ENCODE measurements at regions not wholly inside any gene's neighbourhood (a gene's known extent, or its start where the extent isn't known, plus 50 kb on each side); places are given as distances from the start of the nearest gene placed in this dataset.

- H3K4ac ChIP-seq (ENCODE audit: low read length), result no peak overlapping the region
- H3K18ac ChIP-seq (ENCODE audit: low read length), result no peak overlapping the region
- no peak overlapping the region for H3K4me3 ChIP-seq (ENCODE audit: low read length in 2 of 2)
- H2AK5ac ChIP-seq (ENCODE audit: low read depth, low read length), result no peak overlapping the region
- no peaks in the 10 kb centered on the region for H3K27me3 ChIP-seq (ENCODE audit: control insufficient read depth in 3 of 3, insufficient read depth in 3 of 3, low read depth in 1 of 3, low read length in 3 of 3)
- H3K79me1 ChIP-seq (ENCODE audit: low read depth, low read length), result no peaks in the 10 kb centered on the region
- H2BK5ac ChIP-seq (ENCODE audit: low read length), result no peak overlapping the region
- H3K4me2 ChIP-seq (ENCODE audit: insufficient read depth, low read length, poor library complexity, severe bottlenecking), result no peak overlapping the region
- H3K36me3 ChIP-seq (replicated peaks in 1 of 2; ENCODE audit: control insufficient read depth in 2 of 2, insufficient read depth in 2 of 2, low read length in 2 of 2), result no peaks in the 10 kb centered on the region
- H3K9me3 ChIP-seq (replicated peaks in 1 of 2; ENCODE audit: control insufficient read depth in 2 of 2, insufficient read depth in 1 of 2, low read depth in 1 of 2, low read length in 2 of 2), result no peaks in the 10 kb centered on the region
- no peak overlapping the region for H4K91ac ChIP-seq (ENCODE audit: low read depth, low read length, poor library complexity)
- H2BK120ac ChIP-seq (ENCODE audit: low read depth, low read length), result no peak overlapping the region
- H2BK15ac ChIP-seq (ENCODE audit: low read length), result no peak overlapping the region
- no peak overlapping the region for H2AFZ ChIP-seq (ENCODE audit: low read length)
- no peak overlapping the region for H4K8ac ChIP-seq (ENCODE audit: low read depth, low read length)
- H3K14ac ChIP-seq (ENCODE audit: low read length), result no peak overlapping the region
- no peak overlapping the region for H3K27ac ChIP-seq (replicated peaks; ENCODE audit: low read length)
- H3K4me1 ChIP-seq (ENCODE audit: control insufficient read depth in 2 of 2, insufficient read depth in 1 of 2, low read depth in 1 of 2, low read length in 2 of 2), result no peaks in the 10 kb centered on the region
- no peak for DNase-seq (ENCODE audit: low spot score)
- no peak overlapping the region for H3K9ac ChIP-seq (ENCODE audit: low read depth, low read length, poor library complexity)
- no peak overlapping the region for H3K23ac ChIP-seq (ENCODE audit: low read depth, low read length, poor library complexity)
- no CpG with 5 or more reads among the region's 7 CpGs for WGBS, 2 donors (ENCODE audit: extremely low coverage in 2 of 2, insufficient read length in 2 of 2, insufficient replicate concordance in 1 of 2)
- H2BK12ac ChIP-seq (ENCODE audit: low read length), result no peak overlapping the region
Observed at GRCh38 chr9:80932947-80933780, 756.2 kb downstream of the TLE1 start.

DNA sequence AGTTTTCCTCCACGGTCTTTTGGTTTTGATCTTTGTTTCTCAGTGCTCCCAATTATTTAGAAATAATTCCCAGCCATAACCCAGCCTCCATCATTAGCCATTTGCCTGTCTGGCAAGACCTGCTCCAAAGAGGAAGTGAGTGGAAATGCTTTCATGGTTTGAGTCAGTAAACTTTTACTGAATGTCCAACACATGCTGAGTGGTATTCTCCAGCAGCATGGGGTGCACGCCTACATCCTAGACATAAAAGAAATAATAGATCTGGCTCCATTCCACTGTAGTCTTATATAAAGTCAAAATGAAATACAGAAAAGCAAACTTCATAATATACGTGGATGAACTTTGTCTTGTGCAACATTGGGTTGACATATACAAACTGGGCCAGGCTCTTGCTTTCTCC lies 757.2 kb downstream of the TLE1 start:
- H3K4me1 ChIP-seq (ENCODE audit: control insufficient read depth in 2 of 2, insufficient read depth in 1 of 2, low read depth in 1 of 2, low read length in 2 of 2), result no peaks in the 10 kb centered on the region
- no peak overlapping the region for H3K4me3 ChIP-seq (ENCODE audit: low read length in 2 of 2)
- no peaks in the 10 kb centered on the region for H3K9me3 ChIP-seq (replicated peaks in 1 of 2; ENCODE audit: control insufficient read depth in 2 of 2, insufficient read depth in 1 of 2, low read depth in 1 of 2, low read length in 2 of 2)
- H3K23ac ChIP-seq (ENCODE audit: low read depth, low read length, poor library complexity), result no peak overlapping the region
- no peak overlapping the region for H2AK5ac ChIP-seq (ENCODE audit: low read depth, low read length)
- H2AFZ ChIP-seq (ENCODE audit: low read length), result no peak overlapping the region
- H3K27ac ChIP-seq (replicated peaks; ENCODE audit: low read length), result no peak overlapping the region
- no peak overlapping the region for H2BK15ac ChIP-seq (ENCODE audit: low read length)
- no peak overlapping the region for H3K18ac ChIP-seq (ENCODE audit: low read length)
- H4K8ac ChIP-seq (ENCODE audit: low read depth, low read length), result no peak overlapping the region
- no peak overlapping the region for H3K14ac ChIP-seq (ENCODE audit: low read length)
- no peaks in the 10 kb centered on the region for H3K36me3 ChIP-seq (replicated peaks in 1 of 2; ENCODE audit: control insufficient read depth in 2 of 2, insufficient read depth in 2 of 2, low read length in 2 of 2)
- no peaks in the 10 kb centered on the region for H3K27me3 ChIP-seq (ENCODE audit: control insufficient read depth in 3 of 3, insufficient read depth in 3 of 3, low read depth in 1 of 3, low read length in 3 of 3)
- H2BK120ac ChIP-seq (ENCODE audit: low read depth, low read length), result no peak overlapping the region
- no peak overlapping the region for H4K91ac ChIP-seq (ENCODE audit: low read depth, low read length, poor library complexity)
- no peak for DNase-seq (ENCODE audit: low spot score)
- H3K79me1 ChIP-seq (ENCODE audit: low read depth, low read length), result no peaks in the 10 kb centered on the region
- no peak overlapping the region for H2BK5ac ChIP-seq (ENCODE audit: low read length)
- no peak overlapping the region for H2BK12ac ChIP-seq (ENCODE audit: low read length)
- no peak overlapping the region for H3K9ac ChIP-seq (ENCODE audit: low read depth, low read length, poor library complexity)
- H3K4ac ChIP-seq (ENCODE audit: low read length), result no peak overlapping the region
- no peak overlapping the region for H3K4me2 ChIP-seq (ENCODE audit: insufficient read depth, low read length, poor library complexity, severe bottlenecking)
- no CpG with 5 or more reads among the region's 3 CpGs for WGBS, 2 donors (ENCODE audit: extremely low coverage in 2 of 2, insufficient read length in 2 of 2, insufficient replicate concordance in 1 of 2)

DNA sequence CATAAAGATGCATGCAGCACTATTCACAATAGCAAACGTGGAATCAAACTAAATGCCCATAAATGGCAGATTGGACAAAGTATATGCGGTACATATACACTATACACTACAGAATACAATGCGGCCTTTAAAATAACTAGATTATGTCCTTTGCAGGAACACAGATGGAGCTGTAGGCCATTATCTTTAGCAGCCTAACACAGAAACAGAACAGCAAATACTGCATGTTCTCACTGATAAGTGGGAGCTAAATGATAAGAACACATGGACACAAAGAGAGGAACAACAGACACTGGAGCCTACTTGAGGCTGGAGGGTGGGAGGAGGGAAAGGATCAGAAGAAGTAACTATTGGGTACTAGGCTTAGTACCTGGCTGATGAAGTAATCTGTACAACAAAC lies 758.2 kb downstream of the TLE1 start:
- Histone ChIP-seq H2AFZ (ENCODE audit: low read length) (no peak overlapping the region), H2BK15ac (ENCODE audit: low read length) (no peak overlapping the region), H3K27ac (replicated peaks; ENCODE audit: low read length) (no peak overlapping the region), H2BK120ac (ENCODE audit: low read depth, low read length) (no peak overlapping the region), H3K27me3 (ENCODE audit: control insufficient read depth in 3 of 3, insufficient read depth in 3 of 3, low read depth in 1 of 3, low read length in 3 of 3) (no peaks in the 10 kb centered on the region), H2BK5ac (ENCODE audit: low read length) (no peak overlapping the region), H3K36me3 (replicated peaks in 1 of 2; ENCODE audit: control insufficient read depth in 2 of 2, insufficient read depth in 2 of 2, low read length in 2 of 2) (no peaks in the 10 kb centered on the region), H3K18ac (ENCODE audit: low read length) (no peak overlapping the region), H4K8ac (ENCODE audit: low read depth, low read length) (no peak overlapping the region), H3K9ac (ENCODE audit: low read depth, low read length, poor library complexity) (no peak overlapping the region), H3K4me2 (ENCODE audit: insufficient read depth, low read length, poor library complexity, severe bottlenecking) (no peak overlapping the region), H3K4me1 (ENCODE audit: control insufficient read depth in 2 of 2, insufficient read depth in 1 of 2, low read depth in 1 of 2, low read length in 2 of 2) (no peaks in the 10 kb centered on the region), H2AK5ac (ENCODE audit: low read depth, low read length) (no peak overlapping the region), H3K9me3 (replicated peaks in 1 of 2; ENCODE audit: control insufficient read depth in 2 of 2, insufficient read depth in 1 of 2, low read depth in 1 of 2, low read length in 2 of 2) (no peaks in the 10 kb centered on the region), H4K91ac (ENCODE audit: low read depth, low read length, poor library complexity) (no peak overlapping the region), H3K4ac (ENCODE audit: low read length) (no peak overlapping the region), H3K4me3 (ENCODE audit: low read length in 2 of 2) (no peak overlapping the region), H3K23ac (ENCODE audit: low read depth, low read length, poor library complexity) (no peak overlapping the region), H3K14ac (ENCODE audit: low read length) (no peak overlapping the region), H3K79me1 (ENCODE audit: low read depth, low read length) (no peaks in the 10 kb centered on the region), H2BK12ac (ENCODE audit: low read length) (no peak overlapping the region)
- no peak for DNase-seq (ENCODE audit: low spot score)
- no CpG with 5 or more reads among the region's 3 CpGs for WGBS, 2 donors (ENCODE audit: extremely low coverage in 2 of 2, insufficient read length in 2 of 2, insufficient replicate concordance in 1 of 2)

DNA sequence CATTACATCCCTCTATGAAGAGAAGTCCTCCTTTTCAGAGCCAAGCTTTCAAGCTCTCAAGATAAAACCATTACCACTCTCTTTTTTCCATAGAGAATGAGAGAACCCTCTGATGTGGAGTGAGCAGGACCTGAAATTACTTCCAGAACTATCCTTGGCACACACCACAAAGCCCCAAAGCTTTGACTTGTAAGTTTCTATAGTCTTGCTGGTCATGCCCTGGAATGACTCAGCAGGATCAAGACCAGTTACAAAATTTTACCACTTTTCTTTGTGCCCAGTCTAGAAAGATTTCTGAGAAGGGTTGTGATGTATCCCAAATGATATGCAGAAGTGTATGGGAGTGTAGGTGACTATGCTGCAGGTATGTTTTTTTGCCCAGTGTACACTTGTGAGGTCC lies 760.6 kb downstream of the TLE1 start:
- Histone ChIP-seq H3K4ac (ENCODE audit: low read length) (no peak overlapping the region), H4K91ac (ENCODE audit: low read depth, low read length, poor library complexity) (no peak overlapping the region), H3K18ac (ENCODE audit: low read length) (no peak overlapping the region), H3K79me1 (ENCODE audit: low read depth, low read length) (no peaks in the 10 kb centered on the region), H2AFZ (ENCODE audit: low read length) (no peak overlapping the region), H2BK5ac (ENCODE audit: low read length) (no peak overlapping the region), H2AK5ac (ENCODE audit: low read depth, low read length) (no peak overlapping the region), H2BK15ac (ENCODE audit: low read length) (no peak overlapping the region), H3K23ac (ENCODE audit: low read depth, low read length, poor library complexity) (no peak overlapping the region), H2BK12ac (ENCODE audit: low read length) (no peak overlapping the region), H2BK120ac (ENCODE audit: low read depth, low read length) (no peak overlapping the region), H3K4me2 (ENCODE audit: insufficient read depth, low read length, poor library complexity, severe bottlenecking) (no peak overlapping the region), H3K4me3 (ENCODE audit: low read length in 2 of 2) (no peak overlapping the region), H3K14ac (ENCODE audit: low read length) (no peak overlapping the region), H3K4me1 (ENCODE audit: control insufficient read depth in 2 of 2, insufficient read depth in 1 of 2, low read depth in 1 of 2, low read length in 2 of 2) (no peaks in the 10 kb centered on the region), H4K8ac (ENCODE audit: low read depth, low read length) (no peak overlapping the region), H3K27ac (replicated peaks; ENCODE audit: low read length) (no peak overlapping the region), H3K27me3 (ENCODE audit: control insufficient read depth in 3 of 3, insufficient read depth in 3 of 3, low read depth in 1 of 3, low read length in 3 of 3) (no peaks in the 10 kb centered on the region), H3K9me3 (replicated peaks in 1 of 2; ENCODE audit: control insufficient read depth in 2 of 2, insufficient read depth in 1 of 2, low read depth in 1 of 2, low read length in 2 of 2) (no peaks in the 10 kb centered on the region), H3K9ac (ENCODE audit: low read depth, low read length, poor library complexity) (no peak overlapping the region), H3K36me3 (replicated peaks in 1 of 2; ENCODE audit: control insufficient read depth in 2 of 2, insufficient read depth in 2 of 2, low read length in 2 of 2) (no peaks in the 10 kb centered on the region)
- DNase-seq (ENCODE audit: low spot score), result no peak
